AG20443 (cell line): ENCODE measurements at regions not wholly inside any gene's neighbourhood (a gene's known extent, or its start where the extent isn't known, plus 50 kb on each side); places are given as distances from the start of the nearest gene placed in this dataset.
"Not testable (repeated sequence)": the region's sequence is repeated elsewhere in the genome, so short reads cannot be mapped to it uniquely, and the experiment has no call there.

Experiments used
- DNase-seq: peaks from one replicate; pipeline ENCODE4 v3.0.0; 2012; ENCODE audit warnings: low spot score, mixed read lengths

DNA sequence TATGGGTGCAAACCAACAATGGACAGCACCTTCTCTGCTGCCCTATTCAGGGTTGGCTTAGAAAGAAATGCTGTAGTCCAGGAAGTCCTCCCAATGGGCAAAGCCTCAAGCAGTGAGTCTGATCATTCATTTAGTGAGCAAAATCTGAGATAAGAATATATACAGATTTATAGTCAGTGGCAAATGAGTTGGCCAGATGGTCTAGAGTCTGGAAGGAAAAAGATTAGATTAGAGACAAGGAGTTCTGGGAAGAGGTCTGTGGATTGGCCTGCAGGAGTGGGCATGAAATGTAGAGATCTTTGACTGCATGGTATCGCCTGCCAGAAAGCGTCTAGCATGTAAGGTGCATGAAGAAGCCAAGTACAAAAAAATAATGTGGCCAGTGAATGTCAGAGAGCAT is 201.9 kb upstream of the PTER start:
- DNase-seq: no peak

DNA sequence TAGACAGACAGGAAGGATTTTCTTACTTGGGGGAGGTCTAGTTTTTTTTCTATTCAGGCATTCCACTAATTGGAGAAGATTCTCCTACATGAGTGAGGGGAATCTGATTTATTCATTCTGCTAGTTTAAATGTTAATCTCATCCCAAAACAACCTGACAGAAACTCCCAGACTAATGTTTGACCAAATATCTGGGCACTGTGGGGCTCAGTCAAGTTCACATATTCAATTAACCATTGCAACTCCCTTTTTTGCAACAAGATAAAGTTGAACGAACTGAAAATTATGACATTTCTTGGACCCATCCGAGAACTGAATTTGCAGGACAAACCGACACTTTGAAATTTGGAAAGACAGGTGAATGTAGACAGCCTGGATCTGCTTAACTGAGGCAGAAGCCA is 194.4 kb upstream of the PTER start:
- DNase-seq: no peak

DNA sequence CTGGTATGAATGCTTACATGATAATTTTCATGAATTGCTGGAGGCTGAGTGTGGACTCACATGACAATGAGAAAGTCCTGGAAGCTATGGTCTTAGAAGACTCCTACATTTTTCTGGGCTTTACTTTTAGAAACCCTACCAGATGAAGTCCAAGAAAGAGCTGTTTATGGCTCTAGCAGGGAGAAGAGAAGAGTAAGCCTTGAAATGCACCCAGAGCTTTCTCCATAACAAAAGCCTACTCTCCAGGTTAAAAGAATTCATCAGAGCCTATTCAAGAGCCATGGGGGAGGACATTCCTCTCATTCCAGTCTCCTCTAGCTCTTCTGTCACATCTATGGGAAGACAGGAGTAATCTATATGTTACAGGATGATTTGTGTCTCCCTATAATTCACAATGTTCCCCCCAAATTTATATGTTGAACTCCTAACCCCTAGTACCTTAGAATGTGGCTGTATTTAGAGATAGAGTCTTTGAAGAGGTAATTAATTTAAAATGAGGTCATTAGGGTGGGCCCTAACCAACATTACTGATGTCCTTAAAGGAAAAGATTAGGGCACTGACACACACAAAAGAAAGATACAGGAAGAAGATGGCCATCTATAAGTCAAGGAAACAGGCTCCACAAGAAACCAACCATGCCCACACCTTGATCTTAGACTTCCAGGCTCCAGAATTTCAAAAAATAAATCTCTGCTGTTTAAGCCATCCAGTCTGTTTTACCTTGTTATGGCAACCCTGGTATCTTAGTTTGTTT is 193.8 kb upstream of the PTER start:
- no peak for DNase-seq

DNA sequence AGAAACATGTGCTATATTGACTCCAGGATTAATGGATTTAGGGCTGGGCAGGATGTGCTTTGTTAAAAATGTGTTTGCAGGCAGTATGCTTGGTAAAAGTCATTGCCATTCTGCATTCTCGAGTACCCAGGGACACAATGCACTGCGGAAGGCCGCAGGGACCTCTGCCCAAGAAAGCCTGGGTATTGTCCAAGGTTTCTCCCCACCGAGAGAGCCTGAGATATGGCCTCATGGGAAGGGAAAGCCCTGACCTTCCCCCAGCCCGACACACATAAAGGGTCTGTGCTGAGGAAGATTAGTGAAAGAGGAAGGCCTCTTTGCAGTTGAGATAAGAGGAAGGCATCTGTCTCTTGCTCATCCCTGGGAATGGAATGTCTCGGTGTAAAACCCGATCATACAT is 186.7 kb upstream of the PTER start:
- DNase-seq: not testable (repeated sequence)

DNA sequence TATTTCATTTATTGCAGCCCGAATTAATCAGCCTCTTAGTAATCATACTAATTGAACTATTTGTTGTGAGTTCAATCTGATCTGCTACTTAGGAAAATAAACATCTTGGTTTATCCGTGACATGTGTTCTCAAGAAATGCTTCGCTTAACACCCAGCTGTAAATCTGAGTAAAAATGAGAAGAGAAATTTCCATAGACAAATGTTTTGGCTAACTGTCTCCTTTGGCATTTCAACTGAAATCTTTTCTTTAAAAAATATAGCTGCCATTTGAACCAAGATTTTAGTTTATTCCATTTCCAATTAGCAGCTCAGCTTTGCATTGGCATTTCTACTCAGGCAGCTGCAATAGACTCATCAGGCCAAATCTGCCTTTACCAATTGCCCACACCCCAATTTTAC is 180.5 kb upstream of the PTER start:
- DNase-seq: no peak

DNA sequence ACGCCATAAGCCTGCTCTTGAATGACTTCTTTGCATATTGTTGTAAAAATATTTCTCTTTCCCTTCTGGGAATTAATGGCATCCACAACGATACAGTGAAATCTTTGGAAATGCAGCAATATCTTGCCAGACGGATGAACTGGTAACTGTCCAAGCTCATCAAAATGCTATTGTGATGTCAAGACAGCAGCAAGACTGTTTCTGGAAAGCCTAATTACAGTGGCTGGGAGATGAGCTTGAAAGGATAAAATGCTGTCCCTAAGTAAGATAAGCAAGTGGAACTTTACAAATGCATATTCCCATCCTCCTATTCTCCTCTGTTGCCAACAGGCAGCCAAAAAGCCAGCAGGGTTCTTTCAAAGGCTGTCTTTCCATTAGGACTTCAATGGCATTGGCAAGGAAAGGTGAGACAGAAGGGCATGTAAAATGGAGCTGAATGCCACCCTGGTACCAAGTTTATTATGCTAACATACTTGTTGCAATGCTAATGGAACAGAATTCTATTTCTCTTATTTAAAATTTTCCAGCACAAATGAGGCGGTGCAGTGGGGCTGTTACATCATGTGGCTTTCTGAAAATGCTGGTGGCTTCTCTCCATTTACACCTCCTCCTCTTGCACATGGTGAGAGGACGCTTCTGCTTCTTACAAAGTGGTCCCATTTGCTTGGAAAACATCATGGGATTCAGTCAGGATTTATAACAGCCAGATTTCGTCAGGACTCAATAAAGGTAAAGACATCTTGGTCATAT is 178.3 kb upstream of the PTER start:
- no peak for DNase-seq

DNA sequence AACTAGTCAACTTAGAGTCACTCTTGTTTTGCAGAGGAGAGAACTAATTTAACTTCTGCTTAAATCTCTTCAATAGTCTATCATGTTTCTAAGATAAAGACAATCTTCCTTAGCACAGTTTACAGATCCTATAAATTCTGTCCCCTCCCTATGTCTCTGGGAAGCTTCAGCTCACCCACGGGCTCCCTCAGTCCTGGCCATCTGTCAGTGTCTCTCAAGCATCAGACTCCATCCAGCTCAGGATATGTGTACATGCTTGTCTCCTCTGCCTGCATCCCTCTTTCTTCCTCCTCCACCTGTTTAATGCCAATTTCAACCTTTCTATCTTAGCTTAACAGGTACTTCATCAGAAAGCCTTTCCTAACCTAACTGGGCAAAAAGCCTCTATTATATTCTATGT is 177.1 kb upstream of the PTER start:
- DNase-seq: no peak

DNA sequence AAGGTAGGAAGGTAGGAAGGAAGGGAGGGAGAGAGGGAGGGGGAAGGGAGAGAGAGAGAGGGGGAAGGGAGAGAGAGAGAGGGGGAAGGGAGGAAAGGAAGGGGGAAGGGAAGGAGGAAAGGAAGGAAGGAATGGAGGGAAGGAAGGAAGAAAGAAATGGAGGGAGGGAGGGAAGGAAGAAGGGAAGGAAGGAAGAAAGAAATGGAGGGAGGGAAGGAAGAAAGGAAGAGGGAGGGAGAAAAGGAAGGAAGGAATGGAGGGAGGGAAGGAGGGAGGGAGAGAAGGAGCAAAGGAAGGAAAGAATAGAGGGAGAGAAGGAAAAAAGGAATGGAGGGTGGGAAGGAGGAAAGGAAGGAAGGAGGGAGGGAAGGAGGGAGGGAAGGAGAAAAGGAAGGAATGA is 176.4 kb upstream of the PTER start:
- DNase-seq: no peak

DNA sequence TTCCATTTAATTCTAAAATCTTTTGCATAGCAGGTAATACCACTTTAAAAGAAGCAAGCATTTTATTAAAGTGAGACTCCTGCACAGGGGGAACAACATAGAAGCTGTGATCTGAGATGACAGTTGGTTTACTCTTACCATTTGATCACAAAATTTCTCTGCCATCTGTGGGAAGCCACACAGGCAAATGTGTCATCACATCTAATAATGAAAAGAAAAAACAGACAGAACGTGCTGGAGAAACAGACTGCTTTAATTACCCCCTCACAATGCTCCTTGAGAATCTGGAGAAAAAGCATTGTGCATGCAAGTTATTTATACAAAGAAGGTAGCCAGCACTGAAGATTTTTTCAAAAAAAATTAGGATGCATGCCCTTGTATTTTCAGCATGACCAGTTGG is 165.2 kb upstream of the PTER start:
- DNase-seq: no peak

DNA sequence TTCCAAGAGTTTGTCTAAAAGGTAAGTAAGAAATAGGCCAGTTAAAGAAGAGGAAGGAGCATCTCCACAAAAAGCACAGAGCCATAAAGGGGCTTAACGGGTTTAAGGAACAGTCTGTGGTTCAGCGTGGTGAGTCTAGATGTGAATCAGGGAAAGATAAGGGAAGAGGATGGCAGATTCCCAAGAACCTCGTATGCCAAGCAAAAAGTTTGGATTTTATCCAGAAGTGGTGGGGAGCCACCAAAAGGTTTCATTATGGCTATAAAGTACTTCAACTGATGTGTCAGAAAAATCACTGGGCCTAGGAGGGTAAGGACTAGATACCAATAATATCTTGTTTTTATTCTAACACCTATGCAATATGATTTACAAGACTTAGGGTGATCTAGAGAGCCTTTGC is 161.9 kb upstream of the PTER start:
- DNase-seq: no peak

DNA sequence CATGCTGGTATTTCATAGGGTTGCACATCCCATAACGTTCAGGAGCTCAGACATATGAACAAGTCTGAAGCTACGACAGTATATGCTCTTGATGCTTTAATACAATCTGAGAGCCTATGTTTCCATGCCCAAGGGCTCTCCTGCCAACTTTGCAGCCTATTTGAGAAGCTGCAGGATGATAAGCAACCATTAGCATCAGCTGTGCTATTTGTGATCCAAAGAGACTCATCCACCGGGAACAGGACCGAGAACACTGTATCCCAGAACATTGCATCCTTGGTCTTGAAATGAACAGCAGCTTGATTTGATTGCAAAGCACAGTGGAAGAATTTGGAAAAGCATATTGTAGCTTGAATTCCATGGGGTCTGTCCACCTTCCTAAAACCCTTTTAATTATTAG is 156.2 kb upstream of the PTER start:
- no peak for DNase-seq

DNA sequence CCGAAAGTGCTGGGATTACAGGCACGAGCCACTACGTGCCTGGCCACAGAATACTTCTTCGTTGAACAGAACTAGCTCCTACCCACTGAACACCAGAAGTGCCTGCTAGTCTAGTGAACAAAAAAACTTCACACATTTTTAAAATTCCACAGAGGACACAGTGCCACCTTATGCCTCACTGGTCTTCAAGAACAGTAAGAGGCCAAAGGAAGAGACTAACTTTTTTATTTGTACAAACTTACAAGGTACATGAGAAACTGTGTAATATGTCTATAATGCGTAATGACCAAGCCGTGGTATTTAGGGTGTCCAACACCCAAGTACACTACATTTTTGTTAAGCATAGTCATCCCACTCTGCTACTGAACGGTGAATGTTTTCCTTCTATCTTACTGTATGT is 144.4 kb upstream of the PTER start:
- DNase-seq: no peak

DNA sequence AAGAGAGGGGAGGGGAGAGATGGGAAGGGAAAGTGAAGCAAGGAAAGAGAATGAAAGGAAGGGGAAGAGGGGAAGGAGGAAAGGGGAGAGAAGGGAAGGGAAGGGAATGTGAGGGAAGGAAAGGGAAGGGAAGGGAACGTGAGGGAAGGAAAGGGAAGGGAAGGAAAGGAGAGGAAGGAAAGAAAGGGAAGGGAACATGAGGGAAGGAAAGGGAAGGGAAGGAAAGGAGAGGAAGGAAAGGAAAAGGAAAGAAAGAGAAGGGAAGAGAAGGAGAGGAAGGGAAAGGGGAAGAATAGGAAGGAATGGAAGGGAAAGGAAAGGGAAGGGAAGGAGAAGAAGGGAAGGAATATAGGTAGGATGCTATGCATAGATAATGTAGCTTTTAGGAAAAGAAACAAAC is 139.7 kb upstream of the PTER start:
- no peak for DNase-seq

DNA sequence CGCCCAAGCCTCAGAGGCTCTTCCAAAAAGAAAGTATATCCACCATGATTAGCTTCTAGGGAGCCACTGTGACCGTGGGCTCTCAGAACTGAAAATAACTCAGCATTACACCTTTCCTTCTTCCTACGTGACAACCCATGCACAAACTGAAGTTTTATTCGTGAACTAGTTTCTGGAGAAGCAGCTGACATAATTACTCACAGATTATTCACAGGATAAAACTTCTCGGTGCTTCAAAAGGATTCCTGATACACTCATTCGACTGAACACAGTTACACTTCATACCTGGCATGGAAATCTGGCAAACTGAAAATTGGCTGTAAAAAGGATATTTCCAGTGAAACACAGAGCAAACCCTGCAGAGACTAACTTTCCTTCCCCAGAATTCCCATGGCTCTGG is 139.2 kb upstream of the PTER start:
- DNase-seq: no peak

DNA sequence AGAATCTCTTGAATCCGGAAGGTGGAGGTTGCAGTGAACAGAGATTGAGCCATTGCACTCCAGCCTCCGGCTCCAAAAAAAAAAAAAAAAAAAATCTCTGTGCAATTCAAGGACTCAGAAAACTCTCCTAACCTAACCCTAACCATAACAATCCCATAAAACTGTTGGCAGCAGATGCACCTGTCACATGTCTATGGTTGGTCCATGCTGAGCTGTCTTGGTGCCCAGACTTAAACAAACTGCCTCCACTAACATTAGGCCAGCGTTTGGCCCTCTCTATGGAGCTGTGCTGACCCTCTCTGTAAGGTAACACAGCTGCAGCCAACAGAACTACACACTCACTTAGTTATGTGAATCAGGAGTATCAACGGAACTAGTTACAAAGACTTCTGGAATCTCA is 132.5 kb upstream of the PTER start:
- no peak for DNase-seq

DNA sequence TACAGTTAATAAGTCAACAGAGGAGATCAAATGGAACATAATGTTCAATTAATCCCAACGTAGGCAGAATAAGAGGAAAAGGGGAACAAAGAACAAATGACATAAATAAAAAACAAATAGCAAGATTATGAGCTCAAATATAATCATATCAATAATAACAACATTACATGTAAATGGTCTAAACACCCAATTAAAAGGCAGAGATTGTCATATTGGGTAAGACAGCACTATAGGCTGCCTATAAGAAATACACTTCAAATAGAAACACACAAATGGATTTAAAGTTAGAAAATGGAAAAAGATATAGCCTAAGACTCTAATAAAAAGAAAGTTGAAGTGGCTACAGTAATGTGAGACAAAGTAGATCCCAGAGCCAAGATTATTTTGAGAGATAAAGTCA is 126.4 kb upstream of the PTER start:
- no peak for DNase-seq

DNA sequence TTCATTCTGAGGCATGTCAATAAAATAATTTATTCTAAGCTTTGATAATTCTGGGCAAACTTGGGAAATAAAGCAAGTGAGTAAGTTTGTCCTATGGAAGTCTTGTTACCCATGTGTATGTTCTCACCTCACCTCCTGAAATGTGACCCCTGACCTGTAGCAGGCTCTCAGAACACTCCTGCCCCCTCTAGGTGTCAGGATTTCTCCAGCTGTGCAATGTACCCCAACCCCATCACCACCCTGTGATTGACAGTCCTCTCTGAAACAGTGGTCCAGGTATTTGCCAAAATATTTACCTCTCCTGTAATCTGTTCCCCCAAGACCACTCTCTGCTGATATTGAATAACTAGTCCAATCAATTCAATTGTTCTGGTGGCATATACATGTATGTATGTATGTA is 122.6 kb upstream of the PTER start:
- DNase-seq: no peak

DNA sequence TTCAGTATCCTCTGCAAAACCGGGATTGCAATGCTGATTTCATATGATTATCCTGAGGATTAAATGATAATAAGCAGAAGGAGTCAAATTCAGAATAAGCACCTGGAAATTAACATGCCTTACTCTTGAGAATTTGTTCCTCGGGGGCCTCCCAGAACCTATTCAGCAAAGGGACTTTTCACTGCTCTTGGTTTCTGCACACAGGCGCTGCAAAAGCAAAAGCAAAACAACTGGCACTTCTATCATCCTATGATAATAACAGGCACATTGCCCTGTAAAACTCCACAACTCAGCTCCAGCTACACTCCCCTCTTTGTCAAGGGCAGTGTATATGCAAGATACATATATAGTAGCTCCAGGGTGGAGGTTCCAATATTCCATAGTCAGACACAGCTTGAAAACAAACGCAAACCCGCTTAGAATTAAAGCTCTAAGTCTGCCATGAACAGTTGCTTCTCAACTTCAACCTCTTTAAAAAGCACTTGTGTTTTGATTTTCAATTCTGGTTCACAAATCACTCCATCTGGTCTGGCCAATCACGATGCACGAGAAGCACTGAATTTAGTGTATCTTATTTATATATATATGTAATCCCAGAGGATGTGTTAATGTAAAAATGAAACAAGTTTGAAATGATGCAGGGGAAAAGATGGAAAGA is 119.9 kb upstream of the PTER start:
- no peak for DNase-seq

DNA sequence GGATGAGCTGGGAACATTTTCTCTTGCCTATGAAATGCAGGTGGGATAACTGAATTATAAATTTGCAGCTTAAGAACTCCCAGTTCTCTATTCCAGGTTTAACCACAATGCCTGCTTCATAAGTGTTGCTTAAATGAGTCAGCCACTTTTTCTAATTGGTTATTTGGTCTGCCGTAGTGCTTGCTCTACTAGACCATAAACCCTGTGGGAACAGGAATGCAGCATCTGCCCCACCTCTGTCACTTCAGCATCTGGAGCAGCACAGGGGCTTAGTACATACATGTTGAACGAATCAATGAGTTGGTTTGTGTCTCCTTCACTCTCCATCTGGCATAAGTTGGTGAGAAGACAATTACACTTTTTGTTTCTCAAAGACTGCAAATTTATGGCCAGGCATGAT is 95.2 kb upstream of the PTER start:
- DNase-seq: no peak

DNA sequence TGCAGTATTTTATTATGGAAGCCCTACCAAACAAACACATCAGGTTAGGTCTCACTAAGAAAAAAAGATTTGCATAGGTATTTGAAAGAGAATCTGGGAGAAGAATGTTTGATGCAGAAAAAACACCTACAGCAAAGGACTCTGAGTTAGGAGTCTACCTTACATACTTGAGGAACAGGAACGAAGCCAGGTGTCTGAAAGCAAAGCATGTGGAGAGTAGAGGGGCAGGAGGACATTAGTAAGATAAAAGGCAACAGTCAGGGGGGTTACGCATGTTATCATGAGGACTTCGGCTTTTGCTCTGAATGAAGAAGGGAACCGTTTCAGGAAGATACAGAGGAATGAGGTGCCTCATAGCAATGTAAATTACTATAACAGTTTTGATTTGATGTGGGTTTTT is 87.9 kb upstream of the PTER start:
- DNase-seq: no peak

DNA sequence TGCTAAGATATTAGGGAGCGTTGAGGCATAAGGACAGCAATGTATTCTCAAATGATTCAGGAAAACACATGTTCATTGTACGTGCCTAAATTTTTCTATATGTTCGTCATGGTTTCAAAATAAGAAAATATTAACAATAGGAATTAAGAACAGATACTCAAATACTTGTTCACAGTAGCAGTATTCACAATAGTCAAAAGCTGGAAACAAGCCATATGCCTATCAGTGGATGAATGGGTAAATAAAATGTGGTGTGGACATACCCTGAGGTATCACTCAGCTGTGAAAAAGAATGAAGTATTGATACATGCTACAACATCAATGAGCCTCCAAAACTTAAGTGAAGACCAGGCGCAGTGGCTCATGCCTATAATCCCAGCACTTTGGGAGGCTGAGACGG is 84.7 kb upstream of the PTER start:
- no peak for DNase-seq

DNA sequence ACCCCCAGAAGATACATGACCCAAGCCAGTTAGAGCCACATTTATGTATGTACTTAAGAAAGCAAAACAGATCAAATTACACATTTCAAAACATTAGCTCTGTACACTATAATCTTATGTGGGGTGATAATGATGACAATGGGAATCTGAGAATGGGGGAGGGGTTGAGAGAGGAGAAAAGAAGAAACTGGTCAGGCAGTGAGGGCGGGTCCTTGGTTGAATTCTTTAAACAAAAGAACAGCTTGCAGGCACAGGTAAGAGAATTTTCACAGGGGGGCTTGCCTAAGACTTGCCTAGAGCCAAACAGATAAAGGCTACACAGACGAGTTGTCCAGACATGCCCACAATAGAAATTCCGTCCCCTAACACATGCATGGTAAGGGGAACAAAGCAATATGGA is 76.8 kb upstream of the PTER start:
- DNase-seq: no peak

DNA sequence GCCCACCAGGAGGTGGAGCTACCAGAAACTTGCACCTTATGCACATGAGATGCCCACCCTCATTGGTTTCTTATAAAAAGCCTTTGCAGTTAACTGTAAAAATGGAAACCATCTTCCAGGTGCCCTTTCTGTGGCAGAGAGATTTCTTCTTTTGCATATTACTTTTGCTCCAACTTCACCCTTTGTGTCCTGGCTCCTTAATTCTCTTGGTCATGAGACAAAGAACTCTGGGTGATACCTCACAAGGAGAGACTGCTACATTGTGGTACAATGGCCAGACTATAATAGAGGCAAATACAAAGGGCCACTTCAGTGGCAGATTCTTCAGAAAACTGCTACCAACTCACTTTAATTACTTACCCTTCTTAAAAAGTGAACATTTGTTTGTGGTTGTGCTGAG is 76.4 kb upstream of the PTER start:
- no peak for DNase-seq

DNA sequence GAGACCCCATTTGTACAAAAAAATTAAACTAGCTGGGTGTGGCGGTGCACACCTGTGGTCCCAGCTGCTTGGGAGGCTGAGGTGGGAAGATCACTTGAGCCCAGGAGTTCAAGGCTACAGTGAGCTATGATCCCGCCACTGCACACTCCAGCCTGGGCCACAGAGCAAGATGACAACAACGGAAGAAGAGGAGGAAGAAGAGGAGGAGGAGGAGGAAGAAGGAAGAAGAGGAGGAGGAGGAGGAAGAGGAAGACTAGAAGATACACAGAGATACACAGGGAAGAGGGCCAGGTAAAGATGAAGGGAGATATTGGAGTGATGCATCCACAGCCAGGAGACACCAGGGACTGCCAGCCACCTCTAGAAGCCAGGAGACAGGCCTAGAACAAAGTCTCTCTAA is 75.7 kb upstream of the PTER start:
- DNase-seq: no peak
